Esophagus muscularis mucosa (tissue), 4 donors: ENCODE measurements at regions not wholly inside any gene's neighbourhood (a gene's known extent, or its start where the extent isn't known, plus 50 kb on each side); places are given as distances from the start of the nearest gene placed in this dataset.

Experiments used
- CTCF ChIP-seq, 3 experiments: fragments of 200-600 bp in 2 of 3; fragments of 450-650 bp in 1 of 3; sonication (generic) in 2 of 3; IDR thresholded peaks; one replicate each; pipeline ENCODE4 v1.5.1; 2017 to 2019; ENCODE audit warnings: antibody characterized with exemption in 3 of 3, mild to moderate bottlenecking in 2 of 3, moderate library complexity in 1 of 3
- EP300 ChIP-seq: sonication (generic); formaldehyde crosslinking; IDR thresholded peaks from one replicate; pipeline ENCODE4 v1.6.1; 2017; ENCODE audit warnings: antibody characterized with exemption
- POLR2A ChIP-seq: fragments of 450-650 bp; IDR thresholded peaks from one replicate; pipeline ENCODE4 v1.6.1; 2017; ENCODE audit warnings: antibody characterized with exemption, moderate library complexity, mild to moderate bottlenecking, low read depth
- POLR2AphosphoS5 ChIP-seq, 2 donors: sonication (generic); formaldehyde crosslinking; IDR thresholded peaks; one replicate each; pipeline ENCODE4 v1.6.1; 2017; ENCODE audit warnings: antibody characterized with exemption in 2 of 2

- no peak for TF ChIP-seq POLR2A
- no peak for TF ChIP-seq CTCF (IDR thresholded peaks at IDR 0.05)
- TF ChIP-seq EP300 = no peak
- TF ChIP-seq POLR2AphosphoS5 (IDR thresholded peaks at IDR 0.05) = no peak
Measured at GRCh38 chr11:130544266-130544665, 95.8 kb downstream of the ADAMTS15 start.
